ENCODE measurements at regions not wholly inside any gene's neighbourhood (a gene's known extent, or its start where the extent isn't known, plus 50 kb on each side); places are given as distances from the start of the nearest gene placed in this dataset.

GRCh38 chr2:71742953-71743601 is 289.7 kb downstream of the DYSF start:
- no peak for TF ChIP-seq KDM1A (IDR thresholded peaks at IDR 0.05; ENCODE audit: borderline replicate concordance, low read length)
- TF ChIP-seq RAD21 (IDR thresholded peaks at IDR 0.05 in 1 of 2, conservative IDR thresholded peaks at IDR 0.05 in 1 of 2; ENCODE audit: low read depth in 2 of 2, low read length in 2 of 2): no peak
- no peak for TF ChIP-seq CTCF (IDR thresholded peaks at IDR 0.05; ENCODE audit: control extremely low read depth in 1 of 3, insufficient read depth in 1 of 3, low read depth in 1 of 3, low read length in 3 of 3)
- no peak for TF ChIP-seq POLR2A (IDR thresholded peaks at IDR 0.05; ENCODE audit: control extremely low read depth in 1 of 2, low read depth in 2 of 2, low read length in 2 of 2)
- TF ChIP-seq E2F6 (IDR thresholded peaks at IDR 0.05): no peak
- TF ChIP-seq CHD1 (IDR thresholded peaks at IDR 0.05; ENCODE audit: low read depth, low read length): no peak
- no peak for TF ChIP-seq ATF3 (IDR thresholded peaks at IDR 0.05; ENCODE audit: insufficient read depth, low read depth, low read length)
- no peak for TF ChIP-seq TAF1 (IDR thresholded peaks at IDR 0.05; ENCODE audit: low read depth, low read length)
- TF ChIP-seq GABPA (IDR thresholded peaks at IDR 0.05; ENCODE audit: borderline replicate concordance, insufficient read depth, low read length): no peak
- TF ChIP-seq BACH1 (IDR thresholded peaks at IDR 0.05; ENCODE audit: low read length): no peak
- no peak for TF ChIP-seq YY1 (IDR thresholded peaks at IDR 0.05; ENCODE audit: low read depth, low read length)
- TF ChIP-seq USF2 (IDR thresholded peaks at IDR 0.05; ENCODE audit: low read length): no peak
